NCI-H128 (cell line): ENCODE measurements at regions not wholly inside any gene's neighbourhood (a gene's known extent, or its start where the extent isn't known, plus 50 kb on each side); places are given as distances from the start of the nearest gene placed in this dataset.

Experiments
- DNase-seq: peaks from one replicate; lab custom pipeline; 2025; ENCODE audit not compliant: unreplicated experiment; lab: John Stamatoyannopoulos, UW

GRCh38 chr9:89953824-89954615 lies 349.2 kb downstream of the GADD45G start:
- no peak for DNase-seq

DNA sequence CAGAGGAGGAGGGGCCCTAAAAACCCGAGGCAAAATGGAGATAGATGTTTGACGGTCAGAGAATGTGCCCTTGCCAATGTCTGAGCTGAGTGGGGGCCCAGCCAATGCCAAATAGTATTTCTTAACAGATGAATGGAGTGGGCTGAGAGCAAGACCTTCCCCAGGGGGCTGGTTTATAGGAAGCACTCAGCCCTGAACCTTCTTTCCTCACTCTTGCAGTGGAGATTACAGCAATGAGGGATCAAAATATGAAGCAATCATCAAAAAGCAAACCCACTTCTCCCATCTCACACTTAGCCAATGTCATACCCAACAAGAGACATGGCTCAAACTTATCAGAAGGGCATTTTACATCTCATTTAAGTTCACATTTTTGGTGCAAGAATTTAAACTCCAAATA lies 350.3 kb downstream of the GADD45G start:
- DNase-seq, result no peak

DNA sequence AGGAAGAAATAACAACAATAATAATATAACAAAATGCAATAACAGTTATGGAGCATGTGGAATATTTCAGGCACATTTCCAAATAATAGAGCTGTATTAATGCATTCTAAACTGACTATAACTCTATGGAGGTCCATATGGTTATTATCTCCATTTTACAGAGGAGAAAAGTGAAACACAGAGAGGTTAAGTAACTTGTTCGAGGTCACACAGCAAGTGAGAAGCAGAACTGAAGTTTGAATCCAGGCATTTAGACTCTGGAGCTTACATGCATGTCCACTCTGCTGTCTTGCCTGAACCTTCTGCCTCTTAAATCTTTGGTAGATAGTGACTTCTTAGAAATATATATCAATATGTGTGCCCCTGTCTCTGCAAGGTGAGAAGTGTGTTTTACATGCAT lies 350.8 kb downstream of the GADD45G start:
- no peak for DNase-seq

GRCh38 chr9:89956331-89956730 lies 351.5 kb downstream of the GADD45G start:
- no peak for DNase-seq

GRCh38 chr9:89956907-89957306 lies 352.1 kb downstream of the GADD45G start:
- DNase-seq, result no peak

DNA sequence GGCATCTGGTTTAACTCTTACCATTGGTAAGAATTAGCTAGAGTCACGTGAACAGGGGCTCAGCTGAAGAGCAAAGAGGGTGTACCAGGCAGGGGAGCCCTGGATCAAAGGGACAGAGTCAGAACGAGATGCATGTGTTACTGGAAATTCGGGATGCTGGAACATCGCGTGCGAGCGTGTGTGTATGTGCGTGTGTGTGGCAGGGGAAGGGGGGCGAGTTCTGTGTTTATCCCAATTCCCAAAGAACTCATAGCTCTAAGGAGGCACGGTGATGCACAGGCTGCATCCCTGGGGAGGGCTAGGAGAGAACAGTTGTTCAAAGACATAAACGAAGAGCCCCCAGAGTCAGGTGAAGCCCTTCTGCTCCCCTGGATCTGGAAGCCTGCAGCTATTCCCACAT lies 353.3 kb downstream of the GADD45G start:
- DNase-seq, result no peak

GRCh38 chr9:89961616-89962341 lies 357.0 kb downstream of the GADD45G start:
- no peak for DNase-seq

- DNase-seq, result no peak
Observed at GRCh38 chr9:89963280-89963679, 358.5 kb downstream of the GADD45G start.

GRCh38 chr9:89967527-89967926 lies 362.7 kb downstream of the GADD45G start:
- no peak for DNase-seq

GRCh38 chr9:89969156-89969675 lies 364.4 kb downstream of the GADD45G start:
- no peak for DNase-seq

DNA sequence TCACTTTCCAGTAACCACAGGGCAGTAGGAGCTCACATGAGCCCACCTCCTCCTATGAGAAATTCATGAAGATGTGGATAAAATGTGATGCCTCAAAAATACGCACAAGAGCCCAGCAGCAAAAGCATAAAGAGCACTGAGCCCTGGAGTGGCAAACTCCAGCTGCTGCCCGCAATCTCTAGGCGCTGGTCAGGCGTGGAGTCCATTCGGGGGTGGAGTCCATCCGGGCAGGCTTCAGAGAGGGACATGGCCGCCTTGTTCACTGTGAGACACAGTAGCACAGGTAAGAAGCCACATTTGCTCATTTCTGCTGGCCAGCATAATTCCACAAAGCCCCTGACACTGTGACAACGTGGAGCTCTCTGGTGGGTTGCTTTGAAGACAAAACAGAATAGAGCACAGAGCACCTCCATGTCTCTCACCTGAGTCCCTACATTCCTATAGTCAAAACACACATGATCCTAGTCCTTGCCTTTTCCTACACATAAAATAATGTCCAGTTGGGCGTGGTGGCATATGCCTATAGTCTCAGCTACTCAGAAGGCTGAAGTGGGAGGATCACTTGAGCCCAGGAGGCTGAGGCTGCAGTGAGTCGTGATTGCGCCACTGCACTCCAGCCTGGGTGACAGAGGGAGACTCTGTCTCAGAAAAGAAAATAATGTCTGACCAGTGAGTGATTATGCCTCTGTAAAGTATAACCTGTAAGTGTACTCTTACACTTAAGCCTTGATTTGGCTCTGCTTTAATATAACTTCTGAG lies 365.2 kb downstream of the GADD45G start:
- DNase-seq, result no peak

- no peak for DNase-seq
Observed at GRCh38 chr9:89970701-89971100, 365.9 kb downstream of the GADD45G start.

DNA sequence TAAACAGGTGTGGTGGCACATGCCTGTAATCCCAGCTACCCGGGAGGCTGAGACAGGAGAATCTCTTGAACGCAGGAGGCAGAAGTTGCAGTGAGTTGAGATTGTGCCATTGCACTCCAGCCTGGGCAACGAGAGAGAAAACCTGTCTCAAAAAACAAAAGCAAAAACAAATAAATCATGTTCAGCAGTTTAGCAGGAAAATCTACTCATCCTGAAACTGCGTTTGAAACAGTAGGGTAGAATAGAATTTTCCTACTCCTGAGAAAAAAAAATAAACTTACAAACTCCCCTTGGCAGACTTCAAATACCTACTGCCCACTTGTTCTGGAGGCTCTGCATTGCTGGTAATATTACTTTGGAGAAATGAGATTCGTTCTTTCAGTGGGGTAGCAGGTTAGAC lies 367.7 kb downstream of the GADD45G start:
- DNase-seq, result no peak

DNA sequence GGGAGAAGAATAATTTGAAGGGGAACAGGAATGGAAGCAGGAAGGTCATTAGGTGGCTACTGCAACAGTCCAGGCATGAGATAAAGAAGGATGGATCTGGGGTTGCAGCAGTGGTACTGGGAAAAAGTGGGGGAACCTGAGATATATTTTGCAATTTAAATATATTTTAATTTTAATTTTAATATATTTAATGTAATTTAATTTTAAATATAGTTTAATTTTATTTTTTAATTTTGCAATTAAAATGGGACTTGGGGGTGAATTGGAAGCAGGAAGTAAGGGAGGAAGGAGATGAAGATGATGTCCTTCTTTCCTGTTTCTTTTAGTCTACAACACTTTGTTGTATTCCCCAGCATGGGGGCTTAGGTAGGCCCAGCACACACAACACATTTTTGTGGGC lies 369.8 kb downstream of the GADD45G start:
- no peak for DNase-seq

DNA sequence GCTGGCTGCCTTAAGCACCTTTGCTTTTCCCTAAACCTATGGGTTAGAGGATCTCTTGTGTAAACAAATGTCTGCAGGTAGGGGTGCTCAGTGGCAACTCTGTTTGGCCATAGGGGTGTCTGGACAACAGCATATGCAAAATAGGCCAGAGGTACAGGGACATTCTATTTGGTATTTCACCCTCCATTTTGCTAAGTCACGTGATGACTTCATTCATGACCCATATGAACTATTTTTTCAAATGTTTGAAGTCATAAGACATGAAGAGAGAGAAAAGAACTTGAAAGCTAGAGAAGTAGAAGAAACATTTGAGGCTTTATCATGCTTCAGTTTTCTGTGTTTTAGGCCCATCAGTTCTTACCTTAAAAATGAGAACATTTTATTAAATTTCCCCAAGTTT lies 370.2 kb downstream of the GADD45G start:
- DNase-seq, result no peak

GRCh38 chr9:89975630-89976029 lies 370.8 kb downstream of the GADD45G start:
- DNase-seq, result no peak

DNA sequence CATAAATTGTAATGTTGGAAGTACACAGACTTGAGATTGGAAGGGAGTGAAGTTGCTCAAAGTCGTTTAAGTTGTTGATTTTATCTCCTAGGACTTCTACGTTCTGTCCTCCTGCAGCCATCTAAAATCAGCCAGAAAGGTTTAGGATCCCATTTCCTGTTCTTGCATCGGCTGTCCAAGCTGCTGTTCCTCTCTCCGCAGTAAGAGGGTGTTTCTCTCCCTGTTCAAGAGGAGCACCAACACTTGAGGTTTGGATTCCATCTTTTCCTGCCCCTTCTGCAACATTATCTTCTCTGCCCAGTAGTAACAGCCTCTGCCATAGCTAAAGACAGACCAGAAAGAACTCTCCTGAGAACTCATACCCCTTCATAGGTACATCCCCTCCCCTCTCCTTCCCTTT lies 373.4 kb downstream of the GADD45G start:
- no peak for DNase-seq

DNA sequence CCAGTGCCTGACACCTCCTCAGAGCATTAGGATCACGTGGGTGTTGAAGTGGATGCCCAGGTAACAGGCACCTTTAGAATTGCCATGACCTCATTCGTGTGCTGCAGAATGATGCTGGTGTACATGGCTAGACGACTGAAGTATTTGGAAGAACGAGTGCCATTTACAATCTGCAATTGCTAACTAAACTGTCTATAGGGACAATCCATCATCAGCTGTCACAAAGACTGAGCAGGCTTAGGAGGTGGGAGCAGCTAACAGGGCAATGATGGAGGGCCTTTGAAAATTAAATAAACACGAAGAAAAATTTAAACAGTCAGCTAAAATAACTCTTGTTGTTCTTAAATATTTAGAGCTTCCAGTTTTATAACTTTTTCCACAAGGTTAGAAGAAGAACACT lies 375.8 kb downstream of the GADD45G start:
- DNase-seq, result no peak

GRCh38 chr9:89982016-89982415 lies 377.2 kb downstream of the GADD45G start:
- no peak for DNase-seq

GRCh38 chr9:89983411-89983810 lies 378.6 kb downstream of the GADD45G start:
- DNase-seq, result no peak

DNA sequence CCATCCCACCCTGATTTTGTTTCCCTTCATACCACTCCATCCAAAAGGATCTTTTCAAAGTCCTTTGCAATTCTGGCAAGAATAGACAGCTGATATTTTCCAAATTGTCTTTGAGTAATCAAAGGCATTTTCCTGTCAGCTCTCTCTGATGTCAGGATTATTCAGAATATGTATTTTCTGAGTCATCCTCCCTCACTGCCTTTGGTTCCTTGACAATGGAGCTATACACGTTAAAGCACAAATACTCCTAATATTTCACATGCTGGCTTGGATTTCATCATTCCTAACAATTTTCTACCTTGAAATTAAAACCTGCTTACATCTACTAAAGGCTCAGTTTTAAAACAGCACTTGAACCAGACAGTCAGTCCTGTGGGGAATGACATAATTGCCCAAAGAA lies 379.4 kb downstream of the GADD45G start:
- no peak for DNase-seq

GRCh38 chr9:89985068-89985467 lies 380.3 kb downstream of the GADD45G start:
- DNase-seq, result no peak
